ENCODE measurements at regions not wholly inside any gene's neighbourhood (a gene's known extent, or its start where the extent isn't known, plus 50 kb on each side); places are given as distances from the start of the nearest gene placed in this dataset.

GRCh38 chr4:185915817-185916216 lies 103.8 kb upstream of the SORBS2 start:
- TF ChIP-seq, protein P1, sequence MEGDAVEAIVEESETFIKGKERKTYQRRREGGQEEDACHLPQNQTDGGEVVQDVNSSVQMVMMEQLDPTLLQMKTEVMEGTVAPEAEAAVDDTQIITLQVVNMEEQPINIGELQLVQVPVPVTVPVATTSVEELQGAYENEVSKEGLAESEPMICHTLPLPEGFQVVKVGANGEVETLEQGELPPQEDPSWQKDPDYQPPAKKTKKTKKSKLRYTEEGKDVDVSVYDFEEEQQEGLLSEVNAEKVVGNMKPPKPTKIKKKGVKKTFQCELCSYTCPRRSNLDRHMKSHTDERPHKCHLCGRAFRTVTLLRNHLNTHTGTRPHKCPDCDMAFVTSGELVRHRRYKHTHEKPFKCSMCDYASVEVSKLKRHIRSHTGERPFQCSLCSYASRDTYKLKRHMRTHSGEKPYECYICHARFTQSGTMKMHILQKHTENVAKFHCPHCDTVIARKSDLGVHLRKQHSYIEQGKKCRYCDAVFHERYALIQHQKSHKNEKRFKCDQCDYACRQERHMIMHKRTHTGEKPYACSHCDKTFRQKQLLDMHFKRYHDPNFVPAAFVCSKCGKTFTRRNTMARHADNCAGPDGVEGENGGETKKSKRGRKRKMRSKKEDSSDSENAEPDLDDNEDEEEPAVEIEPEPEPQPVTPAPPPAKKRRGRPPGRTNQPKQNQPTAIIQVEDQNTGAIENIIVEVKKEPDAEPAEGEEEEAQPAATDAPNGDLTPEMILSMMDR (IDR thresholded peaks at IDR 0.05) = no peak
- TF ChIP-seq POLR2A (IDR thresholded peaks at IDR 0.05) (no peak), POLR2AphosphoS5 (IDR thresholded peaks at IDR 0.05) (no peak)
